ENCODE measurements at regions not wholly inside any gene's neighbourhood (a gene's known extent, or its start where the extent isn't known, plus 50 kb on each side); places are given as distances from the start of the nearest gene placed in this dataset.

GRCh38 chrX:25068340-25068739, 52.6 kb upstream of the ARX start:
- TF ChIP-seq SOX15 (CRISPR knock-in tag; IDR thresholded peaks at IDR 0.05) (no peak), ZNF263 (CRISPR knock-in tag; IDR thresholded peaks at IDR 0.05; ENCODE audit: low read depth) (no peak), GRHL2 (CRISPR knock-in tag; IDR thresholded peaks at IDR 0.05; ENCODE audit: insufficient replicate concordance, severe bottlenecking) (no peak), CTCF (IDR thresholded peaks at IDR 0.05) (no peak), ZNF281 (CRISPR knock-in tag; IDR thresholded peaks at IDR 0.05) (no peak), USF2 (CRISPR knock-in tag; IDR thresholded peaks at IDR 0.05) (no peak), ZBTB21 (CRISPR knock-in tag; IDR thresholded peaks at IDR 0.05; ENCODE audit: borderline replicate concordance) (no peak), SP1 (CRISPR knock-in tag; conservative IDR thresholded peaks at IDR 0.05) (no peak), NR3C1 (CRISPR knock-in tag; conservative IDR thresholded peaks at IDR 0.05; ENCODE audit: low read depth) (no peak), ESRRA (CRISPR knock-in tag; IDR thresholded peaks at IDR 0.05; ENCODE audit: borderline replicate concordance) (no peak)
- TF ChIP-seq, protein P1, sequence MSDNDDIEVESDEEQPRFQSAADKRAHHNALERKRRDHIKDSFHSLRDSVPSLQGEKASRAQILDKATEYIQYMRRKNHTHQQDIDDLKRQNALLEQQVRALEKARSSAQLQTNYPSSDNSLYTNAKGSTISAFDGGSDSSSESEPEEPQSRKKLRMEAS (CRISPR knock-in tag; IDR thresholded peaks at IDR 0.05) = no peak
- TF ChIP-seq, protein P2, sequence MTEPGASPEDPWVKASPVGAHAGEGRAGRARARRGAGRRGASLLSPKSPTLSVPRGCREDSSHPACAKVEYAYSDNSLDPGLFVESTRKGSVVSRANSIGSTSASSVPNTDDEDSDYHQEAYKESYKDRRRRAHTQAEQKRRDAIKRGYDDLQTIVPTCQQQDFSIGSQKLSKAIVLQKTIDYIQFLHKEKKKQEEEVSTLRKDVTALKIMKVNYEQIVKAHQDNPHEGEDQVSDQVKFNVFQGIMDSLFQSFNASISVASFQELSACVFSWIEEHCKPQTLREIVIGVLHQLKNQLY (CRISPR knock-in tag; IDR thresholded peaks at IDR 0.05) = no peak

Measured in WTC11 (cell line).